T-helper 1 cell (primary cell): ENCODE measurements at regions not wholly inside any gene's neighbourhood (a gene's known extent, or its start where the extent isn't known, plus 50 kb on each side); places are given as distances from the start of the nearest gene placed in this dataset.

Experiments
- DNase-seq, 5 donors: peaks; one replicate each; pipeline ENCODE4 v3.0.0-alpha.2; 2012 to 2020

GRCh38 chr4:43990551-43990950, 458.1 kb downstream of the KCTD8 start:
- DNase-seq: no peak

DNA sequence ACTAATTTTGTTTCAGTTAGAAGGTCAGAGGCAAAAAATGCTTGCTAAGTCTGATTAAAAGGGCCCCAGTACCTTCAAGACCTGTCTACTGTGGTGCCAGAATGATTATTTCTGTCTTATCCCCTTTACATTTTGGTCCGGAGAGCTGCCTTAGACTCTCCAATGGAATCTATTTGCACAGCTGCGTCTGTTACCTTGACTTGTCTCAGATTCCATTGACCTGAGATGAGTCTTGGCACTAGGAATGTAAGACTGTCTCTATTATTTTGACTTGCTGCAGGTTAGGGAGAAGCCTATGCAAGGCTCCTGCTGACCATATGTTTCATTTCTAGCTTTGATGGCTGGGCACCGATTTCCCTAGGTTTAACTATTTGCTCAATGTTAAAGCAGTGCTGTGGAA, 457.6 kb downstream of the KCTD8 start:
- no peak for DNase-seq

DNA sequence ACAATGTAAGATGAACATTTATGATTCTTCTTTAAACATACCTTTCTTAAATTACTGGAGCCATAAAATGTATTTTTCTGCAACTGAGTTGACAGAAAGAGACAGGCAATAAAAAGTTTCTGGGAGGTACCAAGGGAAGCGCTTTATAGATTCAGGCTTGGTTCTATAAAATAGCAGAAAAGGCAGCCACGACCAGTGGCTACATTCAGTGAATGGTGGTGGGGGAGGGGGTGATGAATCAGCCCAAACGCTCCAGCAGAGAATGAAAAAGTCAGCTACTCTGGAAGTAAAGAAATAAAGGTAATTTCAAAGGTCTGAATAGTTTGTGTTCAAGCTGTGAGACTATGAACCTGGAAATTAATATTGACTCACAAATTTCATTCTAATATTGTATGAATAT, 456.1 kb downstream of the KCTD8 start:
- DNase-seq: no peak

- no peak for DNase-seq
These were observed 455.3 kb downstream of the KCTD8 start for GRCh38 chr4:43993196-43993902.

GRCh38 chr4:43999669-44000068, 448.9 kb downstream of the KCTD8 start:
- no peak for DNase-seq

DNA sequence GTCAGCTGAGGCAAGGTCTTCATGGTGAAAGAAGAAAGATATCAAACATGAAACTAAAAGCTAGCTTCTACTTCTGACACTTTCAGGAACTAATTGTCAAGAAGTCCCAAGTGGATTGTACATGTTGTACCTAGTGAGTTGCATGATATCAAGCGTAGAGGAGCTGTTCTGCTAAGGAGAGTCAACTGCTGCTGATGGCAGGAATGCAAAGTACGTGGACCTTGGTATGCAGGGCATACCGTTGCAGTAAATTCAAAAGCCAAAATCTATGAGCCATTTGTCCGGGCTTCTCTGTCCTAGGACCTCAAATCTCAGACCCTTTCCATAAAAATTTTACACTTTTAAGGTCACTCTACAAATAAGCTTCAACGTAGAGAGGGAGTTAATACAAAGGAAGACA, 446.2 kb downstream of the KCTD8 start:
- no peak for DNase-seq

DNA sequence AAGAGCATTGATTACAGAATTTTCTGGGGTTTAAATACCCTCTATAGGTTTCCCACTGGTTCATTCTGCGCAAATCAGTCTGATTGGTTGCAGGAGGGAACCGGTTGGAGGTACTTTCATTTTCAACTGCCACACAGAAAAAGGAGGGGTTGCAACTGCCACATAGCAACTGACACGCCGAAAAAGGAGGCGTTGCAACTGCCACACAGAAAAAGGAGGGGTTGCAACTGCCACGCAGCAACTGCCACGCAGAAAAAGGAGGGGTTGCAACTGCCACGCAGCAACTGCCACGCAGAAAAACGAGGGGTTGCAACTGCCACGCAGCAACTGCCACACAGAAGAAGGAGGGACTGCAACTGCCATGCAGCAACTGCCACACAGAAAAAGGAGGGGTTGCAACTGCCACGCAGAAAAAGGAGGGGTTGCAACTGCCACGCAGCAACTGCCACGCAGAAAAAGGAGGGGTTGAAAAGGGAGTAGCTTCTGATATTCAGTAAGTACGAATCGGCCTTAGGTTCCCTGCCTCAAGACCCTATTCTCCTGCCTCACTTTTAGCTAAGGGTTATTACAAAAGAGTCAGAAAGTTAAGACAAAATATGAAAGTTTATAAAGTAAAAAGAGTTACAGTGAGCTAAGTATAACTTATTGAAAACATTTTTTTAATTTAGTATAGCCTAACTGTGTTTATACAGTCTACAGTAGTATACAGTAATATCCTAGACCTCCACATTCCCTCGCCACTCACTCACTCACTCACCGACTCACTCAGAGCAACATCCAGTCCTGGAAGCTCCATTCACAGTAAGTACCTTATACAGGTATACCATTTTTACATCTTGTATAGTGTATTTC, 431.8 kb downstream of the KCTD8 start:
- no peak for DNase-seq

DNA sequence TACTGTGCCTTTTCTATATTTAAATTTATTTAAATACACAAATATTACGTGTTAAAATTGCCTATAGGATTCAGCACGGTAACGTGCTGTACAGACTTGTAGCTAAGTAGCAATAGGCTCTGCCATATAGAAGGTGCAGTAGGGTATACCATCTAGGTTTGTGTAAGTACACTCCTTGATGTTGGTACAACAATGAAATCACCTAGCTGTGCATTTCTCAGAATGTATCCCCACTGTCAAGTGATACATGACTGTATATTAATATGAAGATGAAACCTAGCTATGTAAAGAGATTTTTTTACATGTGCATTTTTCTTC, 431.2 kb downstream of the KCTD8 start:
- no peak for DNase-seq

DNA sequence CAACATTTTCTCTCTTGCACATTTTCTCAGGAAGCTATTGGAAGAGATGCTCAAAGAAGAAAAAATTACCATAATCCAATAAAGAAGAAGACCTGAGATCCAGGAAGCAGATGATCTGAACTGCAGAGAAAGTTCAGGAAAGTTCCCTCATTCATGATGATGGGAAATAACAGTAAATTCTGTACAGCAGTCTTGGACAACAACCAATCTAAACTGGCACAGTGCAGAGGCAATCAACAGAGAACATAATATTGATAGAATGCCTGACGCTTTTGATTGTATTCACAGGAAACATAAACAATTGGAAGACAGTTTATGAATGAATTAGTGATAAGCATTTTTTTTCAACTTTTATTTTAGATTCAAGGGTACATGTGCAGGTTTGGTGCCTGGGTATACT, 428.9 kb downstream of the KCTD8 start:
- no peak for DNase-seq

DNA sequence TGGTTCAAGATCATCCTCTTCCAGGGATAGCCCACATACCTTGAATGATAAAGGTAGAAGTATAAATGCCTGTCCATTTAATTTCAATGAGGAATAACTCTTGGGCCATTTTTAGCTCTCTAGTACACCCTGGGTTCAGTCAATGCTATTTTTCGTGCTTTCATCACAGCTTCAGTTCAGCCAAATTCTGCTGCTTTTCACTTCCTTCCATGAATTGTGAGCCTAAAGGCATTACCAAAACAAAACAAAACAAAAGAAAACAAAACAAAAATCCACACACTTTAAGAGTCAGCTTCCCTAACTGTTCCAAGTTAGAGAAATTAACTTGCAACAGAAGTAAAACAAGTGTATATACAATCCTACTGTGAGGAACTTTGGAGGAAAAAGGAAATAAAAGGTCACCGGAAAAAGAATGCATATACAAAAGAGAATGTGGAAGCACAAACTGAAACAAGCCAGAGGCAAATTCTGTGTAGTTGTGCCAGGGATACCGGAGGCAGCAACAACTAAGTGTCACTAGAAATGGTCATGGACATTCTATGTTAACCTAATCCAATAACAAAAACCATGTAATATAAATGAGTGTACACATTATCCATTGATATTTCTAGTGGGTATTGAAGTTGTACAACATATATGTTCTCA, 423.1 kb downstream of the KCTD8 start:
- no peak for DNase-seq

- DNase-seq: no peak
These were observed 409.8 kb downstream of the KCTD8 start for GRCh38 chr4:44038811-44039210.

DNA sequence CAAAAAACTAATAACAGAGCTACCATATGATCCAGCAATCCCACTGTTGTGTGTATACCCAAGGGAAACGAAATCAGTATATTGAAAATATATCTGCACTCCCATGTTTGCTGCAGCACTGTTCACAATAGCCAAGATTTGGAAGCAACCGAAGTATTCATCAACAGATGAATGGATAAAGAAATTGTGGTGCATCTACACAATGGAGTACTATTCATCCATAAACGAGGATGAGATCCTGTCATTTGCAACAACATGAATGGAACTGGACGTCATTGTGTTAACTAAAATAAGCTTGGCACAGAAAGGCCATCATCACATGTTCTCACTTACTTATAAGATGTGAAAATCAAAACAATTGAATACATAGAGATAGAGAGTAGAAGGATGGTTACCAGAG, 402.1 kb downstream of the KCTD8 start:
- DNase-seq: no peak

GRCh38 chr4:44056721-44057151, 391.9 kb downstream of the KCTD8 start:
- no peak for DNase-seq

DNA sequence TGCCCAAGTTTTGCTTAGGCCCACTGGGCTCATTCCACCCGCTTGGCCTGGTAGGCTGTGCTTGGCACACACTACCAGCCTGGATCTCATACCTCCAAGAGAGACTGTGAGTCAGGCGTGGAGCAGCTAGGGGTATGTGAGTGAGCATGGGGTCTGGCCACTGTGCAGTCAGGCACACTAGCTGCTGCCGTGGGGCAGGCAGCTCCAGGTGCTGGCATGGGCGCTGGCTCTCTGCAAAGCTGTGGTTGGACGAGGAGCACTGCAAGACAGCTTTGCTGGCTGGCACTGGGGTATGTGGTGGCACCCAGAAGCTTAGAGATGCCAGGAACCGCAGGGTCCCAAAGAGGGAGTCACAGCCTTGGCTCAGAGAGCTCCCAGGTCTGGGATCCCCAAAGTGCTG, 377.8 kb downstream of the KCTD8 start:
- no peak for DNase-seq

DNA sequence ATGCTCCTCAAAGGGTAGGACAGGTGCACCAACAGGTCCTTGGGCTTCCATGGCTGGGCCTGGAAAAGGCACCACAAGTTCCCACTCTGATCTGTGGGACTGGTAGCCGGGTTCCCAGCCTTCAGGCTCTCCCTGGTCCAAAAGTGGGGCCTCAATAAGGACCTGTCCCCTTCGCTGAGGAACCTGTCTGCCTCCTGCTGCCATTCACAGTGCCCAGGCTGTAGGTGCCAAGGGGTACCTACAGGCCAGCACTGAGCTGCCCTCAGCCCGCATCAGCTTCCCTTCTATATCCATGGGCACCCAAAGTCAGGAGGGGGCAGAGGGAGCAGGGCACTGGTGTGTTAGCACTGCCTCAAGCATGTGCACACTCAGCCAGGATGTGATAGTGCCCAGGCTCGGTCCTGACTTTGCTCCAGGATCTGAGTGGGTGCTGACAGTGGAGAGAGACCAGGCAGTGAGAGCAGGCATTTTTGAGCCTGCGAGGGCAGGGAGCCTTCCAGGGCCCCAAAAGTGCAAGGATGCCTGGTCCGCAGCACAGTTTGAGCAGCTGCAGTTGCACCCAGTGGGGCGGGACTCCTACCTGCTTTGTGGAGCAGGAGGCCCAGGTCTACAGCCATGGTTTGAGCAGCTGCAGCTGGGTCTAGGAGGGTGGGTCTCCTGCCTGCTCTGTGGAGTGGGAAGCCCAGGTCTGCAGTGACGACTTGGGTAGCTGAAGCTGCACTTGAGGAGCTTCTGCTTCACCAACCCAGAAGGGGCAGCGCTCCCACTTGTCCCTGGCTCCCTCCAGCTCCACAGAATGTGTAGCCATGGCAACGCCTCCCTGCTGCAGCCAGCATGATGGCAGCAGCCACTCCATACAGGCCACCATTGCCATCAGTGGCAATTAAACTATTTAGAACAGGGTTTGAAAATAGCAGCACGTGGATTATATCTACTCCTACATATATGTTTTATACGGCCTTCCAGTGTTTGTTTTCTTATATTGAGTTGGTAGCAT, 376.4 kb downstream of the KCTD8 start:
- DNase-seq: no peak

DNA sequence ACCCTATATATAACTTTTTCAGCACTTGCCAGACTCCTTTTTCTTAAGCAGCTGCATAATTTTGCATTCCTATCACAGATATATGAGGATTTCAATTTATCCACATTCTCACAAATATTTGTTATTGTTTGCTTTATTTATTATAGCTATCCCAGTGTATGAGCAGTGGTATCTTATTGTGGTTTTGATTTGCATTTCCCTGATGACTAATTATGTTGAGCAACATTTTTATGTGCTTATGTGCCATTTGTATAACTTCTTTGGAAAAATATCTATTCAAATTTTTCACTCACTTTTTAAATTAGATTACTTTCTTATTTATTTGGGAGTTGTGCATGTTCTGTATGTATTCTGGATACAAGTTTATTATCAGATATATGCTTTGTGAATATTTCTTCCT, 361.9 kb downstream of the KCTD8 start:
- no peak for DNase-seq

- no peak for DNase-seq
These were observed 355.2 kb downstream of the KCTD8 start for GRCh38 chr4:44093390-44093789.

GRCh38 chr4:44098973-44099372, 349.6 kb downstream of the KCTD8 start:
- DNase-seq: no peak

DNA sequence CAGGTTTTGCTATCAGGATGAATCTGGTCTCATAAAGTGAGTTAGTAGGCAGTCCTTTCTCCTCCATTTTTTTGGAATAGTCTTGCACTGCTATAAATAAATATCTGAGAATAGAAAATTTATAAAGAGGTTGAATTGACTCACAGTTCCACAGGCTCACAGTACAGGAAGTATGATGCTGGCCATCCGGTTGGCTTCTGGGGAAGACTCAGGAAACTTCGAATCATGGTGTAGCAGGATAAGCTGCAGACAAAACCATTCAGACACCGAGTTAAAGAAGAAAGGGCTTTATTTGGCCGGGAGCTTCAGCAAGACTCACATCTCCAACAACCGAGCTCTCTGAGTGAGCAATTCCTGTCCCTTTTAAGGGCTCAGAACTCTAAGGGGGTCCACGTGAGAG, 348.2 kb downstream of the KCTD8 start:
- DNase-seq: no peak

DNA sequence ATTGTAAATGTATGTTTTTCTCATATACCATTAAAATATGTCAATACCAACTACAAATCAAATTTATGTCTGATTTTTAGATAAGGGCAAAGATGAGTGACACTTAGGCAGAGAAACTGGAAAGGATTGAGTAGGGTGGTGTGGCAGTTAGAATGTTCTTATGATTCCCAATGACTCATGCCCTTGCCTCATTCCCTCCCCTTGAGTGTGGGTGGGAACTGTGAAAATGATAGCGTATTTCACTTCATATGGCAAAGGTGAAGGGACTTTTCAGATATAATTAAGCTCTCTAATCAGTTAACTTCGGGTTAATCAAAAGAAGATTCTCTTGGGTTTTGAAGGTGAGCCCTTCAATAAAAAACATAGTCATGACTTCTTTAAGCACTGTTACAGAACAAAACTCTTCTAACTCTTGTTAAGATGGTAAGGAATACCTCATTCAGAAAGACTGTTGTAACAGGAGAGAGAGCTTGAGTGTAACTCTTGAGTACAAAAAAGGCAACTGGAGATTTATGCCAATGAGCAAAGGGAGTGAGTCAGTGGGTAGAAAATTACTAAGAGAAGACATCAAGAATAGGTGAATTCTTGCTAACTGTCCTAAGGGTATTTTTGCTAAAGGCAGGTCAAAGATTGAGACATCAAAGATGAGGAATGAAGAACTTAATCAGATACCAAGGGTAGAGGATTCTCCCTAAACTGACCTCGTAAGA, 329.5 kb downstream of the KCTD8 start:
- no peak for DNase-seq

GRCh38 chr4:44120646-44121045, 328.0 kb downstream of the KCTD8 start:
- DNase-seq: no peak

DNA sequence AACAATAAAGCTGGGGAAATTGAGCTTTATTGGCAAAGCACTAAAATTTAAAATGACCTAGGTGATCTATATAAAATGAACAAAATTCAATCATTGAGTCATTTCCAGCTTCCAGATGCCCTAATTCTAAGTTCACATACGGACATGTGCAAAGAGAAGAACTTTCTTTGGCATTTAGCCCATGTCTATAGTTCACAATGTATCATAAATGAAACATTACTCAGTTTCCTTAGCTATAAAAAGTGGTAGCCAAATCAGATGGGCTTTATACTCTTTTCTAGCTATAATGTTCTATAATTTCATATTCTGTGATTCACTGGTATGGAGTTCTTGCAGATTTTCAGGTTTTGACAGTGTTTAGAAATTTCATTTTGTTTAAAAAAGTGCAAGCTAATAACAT, 327.4 kb downstream of the KCTD8 start:
- no peak for DNase-seq
